ENCODE measurements at regions not wholly inside any gene's neighbourhood (a gene's known extent, or its start where the extent isn't known, plus 50 kb on each side); places are given as distances from the start of the nearest gene placed in this dataset.

DNA sequence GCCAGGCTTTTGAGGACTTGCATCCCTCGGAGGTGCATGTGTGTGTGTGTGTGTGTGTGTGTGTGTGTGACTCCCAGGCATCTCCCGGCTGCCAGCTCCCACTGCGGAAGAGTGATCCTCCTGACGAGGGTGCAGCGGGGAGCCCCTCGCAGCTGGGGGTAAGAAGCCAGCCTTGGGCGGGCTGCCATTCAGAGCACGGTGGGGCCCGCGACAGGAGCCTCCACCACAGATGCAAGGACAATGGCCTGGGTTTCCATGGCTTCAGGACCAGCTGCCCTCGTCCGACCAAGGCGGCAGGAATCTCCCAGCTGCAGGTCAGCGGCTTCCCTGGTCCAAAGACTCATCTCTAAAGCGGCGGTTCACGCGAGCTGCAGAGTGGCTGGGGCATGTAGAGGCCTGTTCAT, 908.5 kb downstream of the BRD1 start:
- TF ChIP-seq, protein P1, sequence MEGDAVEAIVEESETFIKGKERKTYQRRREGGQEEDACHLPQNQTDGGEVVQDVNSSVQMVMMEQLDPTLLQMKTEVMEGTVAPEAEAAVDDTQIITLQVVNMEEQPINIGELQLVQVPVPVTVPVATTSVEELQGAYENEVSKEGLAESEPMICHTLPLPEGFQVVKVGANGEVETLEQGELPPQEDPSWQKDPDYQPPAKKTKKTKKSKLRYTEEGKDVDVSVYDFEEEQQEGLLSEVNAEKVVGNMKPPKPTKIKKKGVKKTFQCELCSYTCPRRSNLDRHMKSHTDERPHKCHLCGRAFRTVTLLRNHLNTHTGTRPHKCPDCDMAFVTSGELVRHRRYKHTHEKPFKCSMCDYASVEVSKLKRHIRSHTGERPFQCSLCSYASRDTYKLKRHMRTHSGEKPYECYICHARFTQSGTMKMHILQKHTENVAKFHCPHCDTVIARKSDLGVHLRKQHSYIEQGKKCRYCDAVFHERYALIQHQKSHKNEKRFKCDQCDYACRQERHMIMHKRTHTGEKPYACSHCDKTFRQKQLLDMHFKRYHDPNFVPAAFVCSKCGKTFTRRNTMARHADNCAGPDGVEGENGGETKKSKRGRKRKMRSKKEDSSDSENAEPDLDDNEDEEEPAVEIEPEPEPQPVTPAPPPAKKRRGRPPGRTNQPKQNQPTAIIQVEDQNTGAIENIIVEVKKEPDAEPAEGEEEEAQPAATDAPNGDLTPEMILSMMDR (IDR thresholded peaks at IDR 0.05): no peak
- TF ChIP-seq EP300 (IDR thresholded peaks at IDR 0.05): no peak
